Activated T-cell treated with anti-CD3 and anti-CD28 coated beads for 24 hours (primary cell): ENCODE measurements at regions not wholly inside any gene's neighbourhood (a gene's known extent, or its start where the extent isn't known, plus 50 kb on each side); places are given as distances from the start of the nearest gene placed in this dataset.
"Not testable (repeated sequence)": the region's sequence is repeated elsewhere in the genome, so short reads cannot be mapped to it uniquely, and the experiment has no call there.

ENCODE experiments used
- DNase-seq: peaks from one replicate; pipeline ENCODE4 v3.0.0-alpha.2; 2020; ENCODE audit warnings: low read depth

DNA sequence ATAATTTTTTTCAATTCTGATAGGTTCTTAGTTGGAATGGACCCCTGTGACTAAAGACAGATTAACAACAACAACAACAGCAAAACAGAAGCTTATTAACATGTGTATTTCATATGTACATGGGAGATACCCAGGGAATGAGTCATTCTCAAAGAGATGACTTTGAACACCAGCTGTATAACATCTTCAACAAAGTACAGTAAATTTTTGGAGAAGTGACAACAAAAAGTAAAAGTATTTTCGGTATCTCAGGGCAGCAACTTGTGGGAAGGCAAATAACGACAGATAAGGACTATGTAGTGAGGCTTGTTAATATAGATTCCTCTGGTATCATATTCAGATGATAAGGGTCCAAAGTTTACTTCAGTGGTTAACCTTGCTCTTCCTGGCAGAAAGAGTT, 573.4 kb upstream of the RAG2 start:
- no peak for DNase-seq

- no peak for DNase-seq
Observed at GRCh38 chr11:37170311-37170710, 572.3 kb upstream of the RAG2 start.

DNA sequence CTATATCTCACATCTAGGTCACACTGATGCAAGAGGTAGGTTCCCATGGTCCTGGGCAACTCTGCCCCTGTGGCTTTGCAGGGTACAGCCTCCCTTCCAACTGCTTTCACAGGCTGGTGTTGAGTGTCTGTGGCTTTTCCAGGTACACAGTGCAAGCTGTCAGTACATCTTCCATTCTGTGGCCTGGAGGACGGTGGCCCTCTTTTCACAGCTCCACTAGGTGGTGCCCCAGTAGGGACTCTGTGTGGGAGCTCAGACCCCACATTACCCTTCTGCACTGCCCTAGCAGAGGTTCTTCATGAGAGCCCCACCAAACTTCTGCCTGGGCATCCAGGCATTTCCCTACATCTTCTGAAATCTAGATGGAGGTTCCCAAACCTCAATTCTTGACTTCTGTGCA, 547.4 kb upstream of the RAG2 start:
- not testable (repeated sequence) for DNase-seq

DNA sequence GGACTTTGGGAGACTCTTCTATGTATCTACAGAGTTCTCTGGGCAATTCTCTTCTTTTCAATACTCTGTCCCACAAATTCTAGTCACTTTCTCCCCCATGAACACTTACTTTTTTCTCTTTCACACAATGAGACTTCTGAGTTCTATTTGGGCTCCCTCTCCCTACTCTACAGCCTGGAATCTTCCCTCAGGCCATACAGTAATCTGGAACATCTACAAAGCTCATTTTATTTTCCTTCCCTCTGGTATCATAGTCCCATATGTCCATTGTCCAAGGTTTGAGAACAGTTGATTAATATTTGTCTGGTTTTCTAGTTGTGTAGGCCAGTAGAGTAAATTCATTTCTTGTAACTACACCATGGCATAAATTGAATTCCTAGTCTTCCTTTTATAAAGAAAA, 544.6 kb upstream of the RAG2 start:
- DNase-seq: no peak

- no peak for DNase-seq
Observed at GRCh38 chr11:37141707-37142106, 543.7 kb upstream of the RAG2 start.

- DNase-seq: not testable (repeated sequence)
Observed at GRCh38 chr11:37135606-37136005, 537.6 kb upstream of the RAG2 start.

- no peak for DNase-seq
Observed at GRCh38 chr11:37134637-37135036, 536.6 kb upstream of the RAG2 start.

- DNase-seq: no peak
Observed at GRCh38 chr11:37124384-37124783, 526.3 kb upstream of the RAG2 start.

DNA sequence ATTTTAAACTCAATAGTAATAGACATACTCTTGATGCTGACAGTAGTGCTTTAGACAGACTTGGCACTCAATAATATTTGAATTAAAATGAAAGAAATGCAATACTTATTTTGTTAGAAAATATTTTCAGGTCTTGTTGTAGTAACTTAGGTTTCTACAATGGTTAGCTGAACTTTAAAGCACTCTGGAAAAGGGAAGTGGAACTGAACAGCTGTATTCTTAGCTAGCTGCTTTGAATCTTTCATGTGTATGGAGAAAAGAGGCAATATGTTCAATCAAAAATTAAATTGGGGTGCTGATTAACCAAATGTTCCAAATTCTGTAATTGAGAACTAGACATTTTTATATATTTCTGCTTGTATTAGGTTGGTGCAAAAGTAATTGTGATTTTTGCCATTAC, 517.9 kb upstream of the RAG2 start:
- no peak for DNase-seq

DNA sequence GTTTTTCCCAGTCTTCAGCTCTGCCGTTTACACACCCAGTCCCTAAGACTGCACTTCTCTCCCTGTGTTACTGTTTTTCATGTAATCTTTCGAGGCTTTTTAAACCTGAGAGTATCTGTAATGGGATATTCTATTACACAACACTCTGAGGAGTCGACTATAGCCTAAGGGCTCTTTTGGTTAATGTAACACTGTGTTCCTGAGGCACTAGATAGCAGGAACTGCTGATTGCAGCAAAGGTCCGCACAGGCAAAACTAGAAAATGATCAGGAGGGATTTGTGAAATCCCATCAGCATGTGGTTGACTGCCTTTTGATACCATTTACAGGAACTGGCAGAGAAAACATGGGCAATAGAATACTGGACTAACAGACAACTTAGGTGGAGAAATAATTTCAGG, 512.3 kb upstream of the RAG2 start:
- DNase-seq: no peak

- no peak for DNase-seq
Observed at GRCh38 chr11:37109286-37109585, 511.2 kb upstream of the RAG2 start.

GRCh38 chr11:37108436-37109285, 510.6 kb upstream of the RAG2 start:
- no peak for DNase-seq

GRCh38 chr11:37107831-37108230, 509.8 kb upstream of the RAG2 start:
- no peak for DNase-seq

GRCh38 chr11:37107415-37107814, 509.4 kb upstream of the RAG2 start:
- DNase-seq: no peak

GRCh38 chr11:37105427-37105826, 507.4 kb upstream of the RAG2 start:
- DNase-seq: no peak

- no peak for DNase-seq
Observed at GRCh38 chr11:37104380-37104779, 506.3 kb upstream of the RAG2 start.

DNA sequence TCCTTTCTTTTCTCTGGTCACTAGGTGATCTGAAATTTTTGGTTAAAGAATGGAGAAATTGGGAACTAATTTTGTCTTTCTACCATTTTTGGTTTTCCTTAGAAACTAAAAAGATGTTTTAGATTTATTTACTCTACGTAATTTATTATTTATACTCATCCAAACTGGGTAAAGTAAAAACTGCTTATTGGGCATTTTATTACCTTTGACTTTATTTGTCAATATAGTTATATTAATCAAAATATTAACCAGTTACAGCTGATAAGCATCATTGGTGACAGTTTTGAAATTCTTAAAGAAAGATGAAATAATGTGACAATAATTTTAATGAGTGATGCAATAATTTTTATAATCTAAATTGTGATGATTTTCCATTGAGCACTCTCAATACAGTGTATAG, 502.0 kb upstream of the RAG2 start:
- no peak for DNase-seq

- DNase-seq: no peak
Observed at GRCh38 chr11:37092487-37092886, 494.5 kb upstream of the RAG2 start.

- no peak for DNase-seq
Observed at GRCh38 chr11:37089439-37089838, 491.4 kb upstream of the RAG2 start.

GRCh38 chr11:37088573-37088910, 490.5 kb upstream of the RAG2 start:
- DNase-seq: no peak

GRCh38 chr11:37087650-37088572, 489.9 kb upstream of the RAG2 start:
- no peak for DNase-seq

GRCh38 chr11:37078521-37078920, 480.5 kb upstream of the RAG2 start:
- DNase-seq: no peak

DNA sequence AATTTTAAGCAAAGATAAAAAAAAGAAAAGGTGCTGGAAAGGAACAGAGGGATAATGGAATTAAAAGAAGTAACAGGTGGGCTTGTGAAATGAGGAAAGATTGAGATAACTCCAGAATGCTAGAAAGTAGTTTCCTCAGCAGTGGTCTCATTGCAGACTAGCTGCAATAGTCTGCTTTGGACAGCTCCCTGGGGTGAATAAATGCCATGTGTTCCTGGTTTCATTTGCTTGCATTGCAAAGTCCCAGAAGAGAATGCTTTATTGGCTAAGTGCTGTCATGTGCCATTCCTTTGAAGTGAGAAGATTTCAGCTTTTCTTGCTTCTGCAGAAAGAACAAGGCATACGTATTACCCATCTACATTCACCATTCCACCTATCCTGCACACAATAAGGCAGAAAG, 478.8 kb upstream of the RAG2 start:
- no peak for DNase-seq
